CD4-positive, alpha-beta T cell treated with Interleukin-4 for 1 hour (primary cell): ENCODE measurements at regions not wholly inside any gene's neighbourhood (a gene's known extent, or its start where the extent isn't known, plus 50 kb on each side); places are given as distances from the start of the nearest gene placed in this dataset.

ENCODE experiments used
- DNase-seq, 2 donors: peaks; one replicate each; pipeline ENCODE4 v3.0.0-alpha.2; 2020 to 2022

- no peak for DNase-seq
Measured at GRCh38 chr18:40577981-40578365, 1377.1 kb upstream of the PIK3C3 start.

DNA sequence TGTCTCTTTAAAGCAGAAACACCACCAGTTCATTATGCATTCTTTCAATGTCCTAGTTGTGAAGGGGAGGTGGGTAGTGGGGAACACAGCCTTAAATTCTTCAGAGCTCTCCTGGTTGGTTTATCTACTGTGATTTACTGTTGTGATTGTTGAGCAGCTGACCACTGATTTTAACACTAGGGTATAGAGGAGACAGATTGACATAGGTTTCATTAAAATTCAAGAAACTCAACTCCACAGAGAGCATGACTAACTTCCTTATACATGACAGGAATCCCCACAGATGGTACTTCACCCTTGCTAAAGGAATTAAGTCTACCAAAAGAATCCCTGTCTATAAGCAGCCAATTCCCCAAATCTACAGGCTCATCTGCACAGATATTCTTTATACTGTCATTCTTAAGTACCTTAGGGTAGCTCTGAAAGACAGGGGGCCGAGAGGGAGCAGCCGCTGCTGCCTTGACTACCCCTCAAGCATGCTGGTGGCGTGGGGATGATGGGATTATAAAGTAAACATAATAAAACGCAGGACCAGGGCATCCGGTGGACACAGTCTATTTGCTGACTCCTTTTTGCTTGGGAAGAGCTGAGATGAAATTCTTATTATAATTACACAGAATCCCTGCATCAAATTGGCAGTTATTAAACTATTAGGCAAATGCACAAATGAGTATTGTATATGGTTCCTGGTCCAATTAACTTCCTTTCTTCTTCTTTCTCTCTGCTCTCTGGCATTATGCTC lies 1377.6 kb upstream of the PIK3C3 start:
- no peak for DNase-seq

- DNase-seq = no peak
Measured at GRCh38 chr18:40576507-40577115, 1378.4 kb upstream of the PIK3C3 start.

DNA sequence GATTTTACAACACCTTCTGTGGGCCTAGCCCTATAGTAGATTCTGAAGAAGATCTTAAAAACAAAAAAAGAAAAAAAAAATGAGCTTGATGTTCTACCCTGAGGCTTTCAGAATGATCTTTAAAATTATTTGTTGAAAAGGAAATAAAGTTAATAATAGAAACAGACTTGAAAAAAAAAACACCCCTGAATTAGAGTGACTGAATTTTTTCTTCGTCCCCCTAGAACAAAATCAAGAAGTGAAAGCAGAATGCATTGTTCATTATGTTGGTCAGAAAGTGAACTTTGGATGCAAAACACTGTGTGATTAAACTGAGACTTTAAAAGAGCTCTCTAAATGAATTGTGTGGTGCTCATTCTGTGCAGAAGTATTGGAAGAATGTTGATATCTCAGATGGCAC lies 1384.4 kb upstream of the PIK3C3 start:
- no peak for DNase-seq

- DNase-seq = no peak
Measured at GRCh38 chr18:40569605-40570004, 1385.4 kb upstream of the PIK3C3 start.

DNA sequence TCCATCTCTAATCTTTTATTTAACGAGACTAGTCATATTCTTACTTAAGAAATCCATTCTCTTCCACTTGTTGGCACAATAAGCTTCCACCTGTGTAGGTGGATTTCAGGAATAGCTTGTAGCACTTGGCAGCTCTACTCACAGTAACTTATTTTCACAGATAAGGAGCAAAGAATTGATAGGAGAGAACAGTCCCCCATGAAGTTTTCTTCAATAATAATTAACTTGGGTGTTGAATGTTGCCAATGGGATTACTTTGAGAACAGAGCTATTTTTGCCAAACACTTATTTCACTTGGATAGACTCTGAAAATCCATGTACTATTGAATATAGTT lies 1388.6 kb upstream of the PIK3C3 start:
- no peak for DNase-seq

DNA sequence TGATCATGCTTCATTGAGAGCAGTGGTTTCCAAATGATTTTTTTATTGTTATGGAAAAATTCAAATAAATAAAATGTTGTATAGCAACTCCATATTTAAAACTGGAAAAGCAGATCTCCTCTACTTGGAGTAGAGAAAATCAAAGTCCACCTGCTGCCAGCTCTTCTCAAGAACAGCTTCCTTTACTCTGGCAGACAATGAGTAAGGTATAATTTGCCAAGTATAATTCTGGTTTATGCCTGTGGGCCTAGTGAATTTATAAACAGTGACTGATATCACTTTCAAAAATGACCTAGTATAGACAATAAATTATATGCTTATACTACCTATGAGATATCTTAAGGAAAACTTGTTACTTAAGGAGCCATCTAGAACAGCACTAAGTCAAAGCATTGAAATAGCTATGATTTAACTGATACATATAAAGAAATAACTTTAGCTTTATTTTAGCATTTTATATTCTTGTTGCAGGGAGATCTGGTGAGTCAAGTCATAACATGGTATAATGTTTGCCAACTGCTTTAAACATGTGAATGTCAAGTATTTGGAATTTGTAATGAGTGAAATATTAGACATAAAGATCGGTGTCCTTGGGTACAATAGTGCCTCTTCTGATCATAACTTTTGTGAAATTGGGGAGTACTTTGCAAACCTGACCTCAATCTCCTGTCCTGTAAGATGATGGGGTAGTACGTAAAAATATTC lies 1389.1 kb upstream of the PIK3C3 start:
- DNase-seq = no peak

GRCh38 chr18:40559556-40559955 lies 1395.5 kb upstream of the PIK3C3 start:
- DNase-seq = no peak

GRCh38 chr18:40558706-40559392 lies 1396.2 kb upstream of the PIK3C3 start:
- DNase-seq = no peak

DNA sequence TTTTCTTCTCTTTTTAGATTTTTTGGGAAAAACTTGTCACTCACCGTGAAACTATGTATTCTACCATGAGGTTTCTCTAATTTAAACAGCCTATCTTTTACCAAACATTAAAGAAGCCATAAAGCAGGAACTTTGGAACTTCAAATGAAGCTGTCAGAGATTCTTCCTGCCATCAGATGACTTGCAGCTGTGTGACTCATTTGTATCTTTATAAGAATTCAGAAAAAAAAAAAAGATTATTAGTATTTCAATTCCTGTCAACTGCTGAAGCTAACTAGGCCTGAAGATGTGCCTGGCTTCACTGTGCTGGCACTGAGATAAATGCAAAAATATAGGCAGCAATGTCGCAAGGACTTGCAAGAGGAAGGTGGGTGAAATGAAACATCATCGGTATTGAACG lies 1399.1 kb upstream of the PIK3C3 start:
- DNase-seq = no peak

DNA sequence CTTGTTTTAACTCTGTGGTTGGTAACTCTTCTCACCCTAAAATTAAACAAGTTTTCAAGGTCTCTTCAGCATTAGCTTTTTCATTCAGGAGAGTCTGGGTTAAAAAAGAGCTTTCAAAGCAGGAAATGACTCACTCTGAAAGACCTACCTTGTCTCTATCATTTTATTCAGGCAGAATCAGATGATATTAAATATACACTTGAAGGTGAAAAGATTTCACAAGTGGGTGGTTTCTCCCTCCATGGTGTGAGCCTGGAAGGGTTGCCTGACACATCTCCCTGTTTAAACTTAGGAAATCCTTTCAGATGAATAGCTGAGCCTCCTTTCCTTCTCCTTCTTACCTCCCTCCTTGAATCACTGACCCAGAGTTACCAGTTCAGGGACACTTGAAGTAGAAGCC lies 1402.0 kb upstream of the PIK3C3 start:
- DNase-seq = no peak

DNA sequence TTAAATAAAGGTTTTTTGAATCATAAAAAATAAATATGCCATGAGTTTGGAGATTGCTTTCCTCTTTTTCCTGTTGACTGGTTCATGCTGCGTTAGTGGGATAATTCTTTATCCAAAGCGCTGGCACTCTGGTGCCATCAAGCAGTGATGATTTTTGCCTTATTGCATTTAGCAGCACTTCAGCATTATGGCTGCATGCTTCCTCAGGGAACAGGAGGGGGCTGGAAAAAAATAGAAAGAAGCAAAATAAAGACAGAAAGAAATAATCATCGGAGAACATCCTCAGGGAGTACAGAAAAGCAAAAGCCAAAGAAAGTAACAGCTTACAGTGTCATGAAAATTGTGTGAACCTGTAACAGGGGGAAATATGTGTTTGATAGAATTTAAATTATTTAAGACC lies 1408.2 kb upstream of the PIK3C3 start:
- no peak for DNase-seq

DNA sequence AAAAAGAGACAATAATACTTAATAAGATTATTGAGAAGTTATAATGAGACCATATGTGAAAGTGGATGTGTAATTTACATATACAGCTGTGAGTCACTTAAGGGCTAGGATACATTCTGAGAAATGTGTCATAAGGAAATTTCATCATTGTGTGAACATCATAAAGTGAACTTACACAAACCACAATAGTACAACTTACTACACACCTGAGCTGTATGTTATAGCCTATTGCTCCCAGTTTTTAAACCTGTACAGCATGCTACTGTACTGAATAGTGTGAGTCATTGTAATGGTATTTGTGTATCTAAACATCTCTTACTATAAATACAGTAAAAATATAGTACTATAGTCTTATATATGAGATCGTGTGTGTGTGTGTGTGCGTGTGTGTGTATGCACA lies 1420.3 kb upstream of the PIK3C3 start:
- no peak for DNase-seq

- DNase-seq = no peak
Measured at GRCh38 chr18:40532046-40532445, 1423.0 kb upstream of the PIK3C3 start.

DNA sequence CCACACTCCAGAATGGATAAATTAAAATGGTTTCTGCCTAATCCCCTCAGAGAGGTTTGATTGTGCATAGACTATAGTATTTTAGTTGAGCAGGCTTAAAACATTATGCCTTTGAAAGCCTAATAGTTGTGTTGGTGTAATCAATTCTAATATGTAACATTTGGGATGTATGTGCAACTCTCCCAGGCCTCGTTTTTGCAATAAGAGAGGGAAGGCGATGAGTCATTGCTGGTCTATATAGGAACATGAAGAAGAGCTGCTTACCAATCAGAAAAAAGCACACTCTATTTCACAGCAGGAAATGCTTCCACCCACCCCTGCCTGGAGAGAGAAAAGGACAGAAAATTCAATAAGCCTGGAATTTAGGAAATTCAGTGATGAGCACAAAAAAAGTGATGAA lies 1424.0 kb upstream of the PIK3C3 start:
- DNase-seq = no peak

GRCh38 chr18:40529478-40529877 lies 1425.6 kb upstream of the PIK3C3 start:
- no peak for DNase-seq

DNA sequence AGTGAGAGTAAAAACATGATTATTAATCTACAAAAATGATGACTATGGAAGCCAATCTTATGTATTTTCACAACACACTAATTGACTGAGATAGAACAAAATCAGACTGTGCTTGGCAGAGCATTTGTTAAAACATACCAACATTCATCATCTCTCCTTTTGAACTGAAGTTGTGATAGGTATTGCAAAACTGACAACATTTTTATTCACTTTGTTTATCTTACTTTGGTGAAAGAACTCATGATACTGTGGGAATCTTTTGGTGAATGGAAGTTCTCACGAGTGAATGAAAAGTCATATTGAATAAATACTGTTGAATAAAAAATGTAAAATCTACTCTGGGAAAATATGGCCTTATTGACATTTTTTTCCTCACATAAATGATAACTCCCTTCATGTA lies 1430.2 kb upstream of the PIK3C3 start:
- no peak for DNase-seq

- no peak for DNase-seq
Measured at GRCh38 chr18:40523287-40523686, 1431.7 kb upstream of the PIK3C3 start.

DNA sequence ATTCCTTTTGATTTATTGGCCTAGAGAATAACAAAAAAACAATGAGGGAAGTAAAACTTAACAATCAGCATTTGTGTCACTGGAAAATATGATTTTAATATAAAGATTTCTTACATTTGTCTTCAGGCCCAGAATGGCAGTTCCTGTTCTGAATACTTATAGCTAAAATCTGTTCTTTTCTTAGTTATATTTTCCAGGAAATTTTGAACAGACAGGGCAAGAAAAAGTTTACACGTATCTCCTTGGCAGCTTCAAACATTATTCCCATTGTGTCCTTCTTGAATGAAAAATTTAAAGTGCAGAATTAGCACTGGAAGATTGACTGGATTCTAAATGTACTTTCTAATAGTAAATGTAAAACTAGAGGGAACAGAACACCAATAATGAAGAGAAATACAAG lies 1454.0 kb upstream of the PIK3C3 start:
- DNase-seq = no peak

- no peak for DNase-seq
Measured at GRCh38 chr18:40494603-40495002, 1460.4 kb upstream of the PIK3C3 start.

DNA sequence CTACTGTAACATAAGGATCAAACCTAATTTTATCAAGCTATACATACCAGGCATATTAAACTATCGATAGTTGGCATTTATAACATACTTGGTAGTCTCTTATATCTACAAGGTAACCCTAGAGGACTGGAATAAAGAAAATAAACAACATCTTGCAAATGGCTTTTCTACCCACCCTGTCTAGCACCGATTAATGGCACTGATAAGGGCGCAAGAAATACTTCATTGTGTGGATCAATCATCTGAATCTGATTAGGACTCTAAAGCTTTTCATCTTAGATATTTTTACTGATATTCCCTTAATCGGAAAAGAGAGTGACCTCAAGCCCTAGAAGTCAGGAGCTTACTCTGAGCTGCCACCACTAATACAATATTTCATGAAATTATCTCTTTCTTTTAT lies 1461.7 kb upstream of the PIK3C3 start:
- no peak for DNase-seq

- DNase-seq = no peak
Measured at GRCh38 chr18:40489301-40489700, 1465.7 kb upstream of the PIK3C3 start.

- DNase-seq = no peak
Measured at GRCh38 chr18:40485318-40485717, 1469.7 kb upstream of the PIK3C3 start.
